Naive B cell (primary cell): ENCODE measurements at regions not wholly inside any gene's neighbourhood (a gene's known extent, or its start where the extent isn't known, plus 50 kb on each side); places are given as distances from the start of the nearest gene placed in this dataset.
A peak's percentile ranks its signal among the peaks of the same experiment; 100 is the strongest.

ENCODE experiments used
- ATAC-seq, 2 donors: fragments of 150-1000 bp; cut with Tn5 transposase; 2 replicates each; pipeline ENCODE4 v1.10.0; 2021; ENCODE audit warnings: low read depth in 2 of 2, mild to moderate bottlenecking in 2 of 2, moderate library complexity in 2 of 2
- DNase-seq: peaks from one replicate; pipeline ENCODE4 v3.0.0; 2022
- H3K27ac Mint-ChIP-seq, 6 donors: one replicate each; pipeline ENCODE4 v1.8.0; 2020 to 2022; ENCODE audit warnings: mild to moderate bottlenecking in 6 of 6, mixed read lengths in 6 of 6, moderate library complexity in 5 of 6, inconsistent platforms in 2 of 6
- H3K27me3 Mint-ChIP-seq, 3 donors: one replicate each; pipeline ENCODE4 v1.8.0; 2021 to 2022; ENCODE audit warnings: mixed read lengths in 3 of 3, mild to moderate bottlenecking in 1 of 3
- H3K36me3 Mint-ChIP-seq, 2 donors: one replicate each; pipeline ENCODE4 v1.8.0; 2020 to 2022; ENCODE audit warnings: mixed read lengths in 2 of 2, inconsistent platforms in 1 of 2, mild to moderate bottlenecking in 1 of 2
- H3K4me1 Mint-ChIP-seq, 3 donors: one replicate each; pipeline ENCODE4 v1.8.0; 2020 to 2022; ENCODE audit warnings: mixed read lengths in 3 of 3, inconsistent platforms in 1 of 3, mild to moderate bottlenecking in 1 of 3, moderate library complexity in 1 of 3
- H3K4me3 Mint-ChIP-seq, 8 donors: one replicate each; pipeline ENCODE4 v1.8.0; 2020 to 2022; ENCODE audit warnings: mild to moderate bottlenecking in 8 of 8, mixed read lengths in 8 of 8, moderate library complexity in 8 of 8, inconsistent platforms in 2 of 8
- H3K9me3 Mint-ChIP-seq, 7 donors: one replicate each; pipeline ENCODE4 v1.8.0; 2020 to 2022; ENCODE audit warnings: mixed read lengths in 7 of 7, mild to moderate bottlenecking in 5 of 7, inconsistent platforms in 2 of 7, moderate library complexity in 1 of 7

GRCh38 chrX:39975101-39975925 is 122.4 kb downstream of the BCOR start:
- no peak for ATAC-seq
- Mint-ChIP-seq H3K27ac (no peak overlapping the region), H3K36me3 (peaks cover 0 to 9% of the 10 kb centered on the region in 2 donors), H3K4me1 (no peaks in the 10 kb centered on the region), H3K9me3 (peaks cover 4 to 17% (median 9%) of the 10 kb centered on the region in 7 donors), H3K27me3 (peaks cover 7 to 18% (median 11%) of the 10 kb centered on the region in 3 donors), H3K4me3 (no peak overlapping the region)
- no peak for DNase-seq

- ATAC-seq, result no peak
- H3K4me1 Mint-ChIP-seq, result no peaks in the 10 kb centered on the region
- peaks cover 0 to 4% (median 0%) of the 10 kb centered on the region in 7 donors for H3K9me3 Mint-ChIP-seq
Measured at GRCh38 chrX:39981946-39982345, 115.8 kb downstream of the BCOR start.

GRCh38 chrX:39982948-39983347 is 114.8 kb downstream of the BCOR start:
- Mint-ChIP-seq H3K4me3 (no peak overlapping the region), H3K27ac (no peak overlapping the region), H3K36me3 (no peaks in the 10 kb centered on the region), H3K9me3 (peaks cover 0 to 4% (median 0%) of the 10 kb centered on the region in 7 donors), H3K4me1 (no peaks in the 10 kb centered on the region), H3K27me3 (peaks cover 5 to 12% (median 9%) of the 10 kb centered on the region in 3 donors)
- no peak for ATAC-seq
- no peak for DNase-seq

More at GRCh38 chrX:39981946-39982345, 115.8 kb downstream of the BCOR start:
- peaks cover 5 to 13% (median 9%) of the 10 kb centered on the region in 3 donors for H3K27me3 Mint-ChIP-seq
- no peak overlapping the region for H3K4me3 Mint-ChIP-seq
- DNase-seq, result no peak
- H3K36me3 Mint-ChIP-seq, result no peaks in the 10 kb centered on the region
- peak overlapping the region in 1 of 6 donors; percentile 24 for H3K27ac Mint-ChIP-seq

GRCh38 chrX:39983715-39984114 is 114.0 kb downstream of the BCOR start:
- ATAC-seq, result no peak
- H3K4me1 Mint-ChIP-seq, result no peaks in the 10 kb centered on the region
- no peak overlapping the region for H3K4me3 Mint-ChIP-seq
- H3K27me3 Mint-ChIP-seq, result peaks cover 5 to 9% (median 5%) of the 10 kb centered on the region in 3 donors
- peaks cover 0 to 5% (median 0%) of the 10 kb centered on the region in 7 donors for H3K9me3 Mint-ChIP-seq
- H3K27ac Mint-ChIP-seq, result peak overlapping the region in 1 of 6 donors; percentile 84
- no peak for DNase-seq
- no peaks in the 10 kb centered on the region for H3K36me3 Mint-ChIP-seq

- peaks cover 0 to 5% (median 0%) of the 10 kb centered on the region in 7 donors for H3K9me3 Mint-ChIP-seq
- no peaks in the 10 kb centered on the region for H3K4me1 Mint-ChIP-seq
- H3K36me3 Mint-ChIP-seq, result no peaks in the 10 kb centered on the region
- H3K4me3 Mint-ChIP-seq, result no peak overlapping the region
- peaks cover 5 to 9% (median 7%) of the 10 kb centered on the region in 3 donors for H3K27me3 Mint-ChIP-seq
- no peak overlapping the region for H3K27ac Mint-ChIP-seq
- no peak for ATAC-seq
- DNase-seq, result no peak
Measured at GRCh38 chrX:39984191-39984956, 113.4 kb downstream of the BCOR start.

GRCh38 chrX:39985071-39985470 is 112.7 kb downstream of the BCOR start:
- DNase-seq (no peak), ATAC-seq (no peak)
- Mint-ChIP-seq H3K4me3 (no peak overlapping the region), H3K27ac (no peak overlapping the region), H3K27me3 (peaks cover 5 to 14% (median 9%) of the 10 kb centered on the region in 3 donors), H3K4me1 (no peaks in the 10 kb centered on the region), H3K9me3 (peaks cover 0 to 5% (median 0%) of the 10 kb centered on the region in 7 donors), H3K36me3 (no peaks in the 10 kb centered on the region)

- Mint-ChIP-seq H3K36me3 (no peaks in the 10 kb centered on the region), H3K9me3 (peaks cover 0 to 5% (median 0%) of the 10 kb centered on the region in 7 donors), H3K27ac (peak overlapping the region in 2 of 6 donors; percentile 26 to 35), H3K4me1 (no peaks in the 10 kb centered on the region), H3K27me3 (peaks cover 5 to 19% (median 9%) of the 10 kb centered on the region in 3 donors), H3K4me3 (no peak overlapping the region)
- DNase-seq (no peak), ATAC-seq (no peak)
Measured at GRCh38 chrX:39985551-39985950, 112.2 kb downstream of the BCOR start.

- no peak overlapping the region for H3K4me3 Mint-ChIP-seq
- peak overlapping the region in 1 of 6 donors; percentile 60 for H3K27ac Mint-ChIP-seq
- peaks cover 4 to 37% (median 9%) of the 10 kb centered on the region in 3 donors for H3K27me3 Mint-ChIP-seq
- H3K4me1 Mint-ChIP-seq, result no peaks in the 10 kb centered on the region
- H3K9me3 Mint-ChIP-seq, result peaks cover 0 to 5% (median 0%) of the 10 kb centered on the region in 7 donors
- no peaks in the 10 kb centered on the region for H3K36me3 Mint-ChIP-seq
- ATAC-seq (no peak), DNase-seq (no peak)
Measured at GRCh38 chrX:39988496-39988895, 109.3 kb downstream of the BCOR start.

GRCh38 chrX:39990388-39990787 is 107.4 kb downstream of the BCOR start:
- Mint-ChIP-seq H3K4me3 (no peak overlapping the region), H3K4me1 (no peaks in the 10 kb centered on the region), H3K27me3 (peaks cover 0 to 38% (median 9%) of the 10 kb centered on the region in 3 donors), H3K27ac (no peak overlapping the region), H3K9me3 (peaks cover 0 to 5% (median 0%) of the 10 kb centered on the region in 7 donors), H3K36me3 (no peaks in the 10 kb centered on the region)
- ATAC-seq, result no peak
- no peak for DNase-seq

GRCh38 chrX:39992300-39992699 is 105.5 kb downstream of the BCOR start:
- Mint-ChIP-seq H3K4me1 (no peaks in the 10 kb centered on the region), H3K27ac (no peak overlapping the region), H3K4me3 (no peak overlapping the region), H3K27me3 (peaks cover 3 to 33% (median 15%) of the 10 kb centered on the region in 3 donors), H3K9me3 (peaks cover 0 to 2% (median 0%) of the 10 kb centered on the region in 7 donors), H3K36me3 (no peaks in the 10 kb centered on the region)
- DNase-seq, result no peak
- no peak for ATAC-seq

GRCh38 chrX:39995457-39995856 is 102.3 kb downstream of the BCOR start:
- H3K4me3 Mint-ChIP-seq, result no peak overlapping the region
- no peaks in the 10 kb centered on the region for H3K9me3 Mint-ChIP-seq
- no peak for DNase-seq
- no peak for ATAC-seq
- no peak overlapping the region for H3K27ac Mint-ChIP-seq
- H3K4me1 Mint-ChIP-seq, result no peaks in the 10 kb centered on the region
- H3K36me3 Mint-ChIP-seq, result peaks cover 0 to under 1% of the 10 kb centered on the region in 2 donors
- H3K27me3 Mint-ChIP-seq, result peaks cover 9 to 33% (median 21%) of the 10 kb centered on the region in 3 donors

- peaks cover 0 to 6% of the 10 kb centered on the region in 2 donors for H3K36me3 Mint-ChIP-seq
- no peaks in the 10 kb centered on the region for H3K4me1 Mint-ChIP-seq
- H3K27me3 Mint-ChIP-seq, result peaks cover 11 to 37% (median 22%) of the 10 kb centered on the region in 3 donors
- H3K4me3 Mint-ChIP-seq, result no peak overlapping the region
- no peak for ATAC-seq
- H3K9me3 Mint-ChIP-seq, result peaks cover 0 to 4% (median 0%) of the 10 kb centered on the region in 7 donors
- DNase-seq, result no peak
- H3K27ac Mint-ChIP-seq, result no peak overlapping the region
Measured at GRCh38 chrX:39996536-39996935, 101.2 kb downstream of the BCOR start.

- no peak for ATAC-seq
Measured at GRCh38 chrX:39998636-39999406, 98.9 kb downstream of the BCOR start.

More at GRCh38 chrX:39998636-39999406, 98.9 kb downstream of the BCOR start:
- Mint-ChIP-seq H3K27ac (no peak overlapping the region), H3K36me3 (peaks cover 0 to 6% of the 10 kb centered on the region in 2 donors), H3K4me3 (no peak overlapping the region), H3K9me3 (peaks cover 0 to 4% (median 0%) of the 10 kb centered on the region in 7 donors), H3K4me1 (peaks cover 0 to 2% (median 0%) of the 10 kb centered on the region in 3 donors), H3K27me3 (peaks cover 13 to 29% (median 23%) of the 10 kb centered on the region in 3 donors)
- no peak for DNase-seq
